Motor neuron (in vitro differentiated cells): ENCODE measurements at regions not wholly inside any gene's neighbourhood (a gene's known extent, or its start where the extent isn't known, plus 50 kb on each side); places are given as distances from the start of the nearest gene placed in this dataset.

ENCODE experiments used
- ATAC-seq, 8 experiments: fragments of 200-7000 bp; cut with Tn5 transposase; replicated peaks in 6 of 8; 2 replicates each; pipeline ENCODE4 v1.8.0; 2021; ENCODE audit warnings: mild to moderate bottlenecking in 8 of 8, moderate library complexity in 8 of 8
- H3K27ac ChIP-seq, 2 donors: fragments of 250-450 bp; sonication (Bioruptor Pico); 2 replicates each; pipeline ENCODE4 v1.9.0; 2021; ENCODE audit warnings: antibody characterized with exemption in 2 of 2, mild to moderate bottlenecking in 2 of 2, moderate library complexity in 1 of 2
- H3K4me1 ChIP-seq, 2 donors: fragments of 250-450 bp; sonication (Bioruptor Pico); replicated peaks in 1 of 2; 2 replicates each; pipeline ENCODE4 v1.6.1; 2021; ENCODE audit warnings: antibody characterized with exemption in 2 of 2, mild to moderate bottlenecking in 2 of 2, moderate library complexity in 1 of 2
- H3K4me3 ChIP-seq, 5 donors: fragments of 250-450 bp; sonication (Bioruptor Pico); 2 replicates each; pipeline ENCODE4 v1.9.0; 2021; ENCODE audit warnings: antibody characterized with exemption in 5 of 5, mild to moderate bottlenecking in 5 of 5, moderate library complexity in 4 of 5
- WGBS, 10 experiments: fragments of 450-650 bp; shearing (Covaris generic); methylation state at CpG; one replicate each; pipeline ENCODE4 v1.0.0; 2022; 5-methylcytosine and 5-hydroxymethylcytosine counted together
- in situ Hi-C, 9 experiments: fragments of 400-800 bp; cut with MboI; loops; one replicate each; pipeline ENCODE4 v1.15.0; 2021; ENCODE audit warnings: low sequenced_read_pairs in 9 of 9, low pct_unique_long_range_greater_than_20kb in 2 of 9; ENCODE audit not compliant: unreplicated experiment in 9 of 9

DNA sequence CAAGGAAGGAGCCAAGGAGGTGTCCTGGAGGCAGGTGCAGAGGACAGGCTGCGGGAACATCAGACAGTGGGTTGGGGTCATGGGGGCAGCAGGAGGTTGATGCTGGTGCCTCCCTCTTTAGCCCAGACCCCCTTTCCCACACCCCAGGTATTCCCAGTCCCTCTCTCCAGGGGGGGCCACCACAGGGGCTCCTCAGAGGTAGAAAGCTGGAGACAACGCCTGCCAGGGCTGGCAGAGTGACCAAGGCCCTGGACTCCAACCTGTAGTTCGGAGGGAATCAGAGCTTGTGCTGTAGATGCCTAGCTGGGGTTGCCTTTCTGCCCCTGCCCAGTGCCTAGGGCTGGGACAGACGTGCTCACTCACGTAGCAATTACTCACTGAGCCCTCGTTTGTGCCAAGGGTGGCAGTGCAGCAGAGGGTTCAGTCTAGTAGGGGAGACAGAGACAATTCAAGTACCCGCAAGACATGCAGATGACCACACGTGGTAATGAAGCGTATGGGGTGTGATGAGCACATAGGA, 148.2 kb downstream of the PTPRU start:
- WGBS, 10 experiments = 0 to 97% (median 77%) methylated on average over 2 to 7 of the region's 9 CpGs; no CpG with 5 or more reads in 2 of the 10 experiments
- no peak overlapping the region for H3K27ac ChIP-seq
- in situ Hi-C loops = no loop called here
- no peak for ATAC-seq
- no peak overlapping the region for H3K4me3 ChIP-seq
- H3K4me1 ChIP-seq = peaks cover 0 to 10% of the 10 kb centered on the region in 2 donors

DNA sequence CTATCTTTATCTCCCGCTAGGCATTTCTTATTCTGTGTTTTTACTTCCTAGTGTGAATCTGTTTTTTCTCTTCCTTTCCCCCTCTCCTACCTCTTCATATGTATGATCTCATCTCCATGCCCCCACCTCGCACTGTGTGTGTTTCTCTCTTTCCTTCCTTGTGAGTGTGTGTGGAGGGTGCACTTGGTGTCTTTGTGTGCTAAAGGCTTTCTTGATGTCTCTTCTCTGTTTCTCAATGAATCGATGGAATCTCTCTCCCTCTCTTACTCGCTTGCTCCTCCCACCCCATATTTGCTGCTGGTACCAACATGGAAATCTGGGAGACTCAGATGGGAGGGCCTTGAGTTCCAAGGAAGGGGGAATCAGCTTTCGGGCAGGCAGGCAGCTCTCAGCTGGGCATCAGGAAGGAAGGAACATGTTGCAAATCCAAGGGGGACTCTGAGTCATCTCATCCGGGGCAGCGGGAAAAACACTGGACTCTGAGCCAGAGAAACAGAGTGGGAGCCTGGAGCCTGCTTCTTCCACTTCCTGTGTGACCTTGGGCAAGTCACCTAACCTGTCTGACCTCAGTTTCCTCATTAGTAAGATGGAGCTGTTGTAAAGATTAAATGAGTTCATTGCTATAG, 147.5 kb downstream of the PTPRU start:
- Histone ChIP-seq H3K4me1 (peaks cover 0 to 10% of the 10 kb centered on the region in 2 donors), H3K4me3 (no peak overlapping the region), H3K27ac (no peak overlapping the region)
- in situ Hi-C loops = no loop called here
- 6 to 100% (median 47%) methylated on average over 1 to 7 of the region's 7 CpGs for WGBS, 10 experiments
- peak in 4 of 8 experiments; percentile 35 to 54 (median 46) for ATAC-seq

DNA sequence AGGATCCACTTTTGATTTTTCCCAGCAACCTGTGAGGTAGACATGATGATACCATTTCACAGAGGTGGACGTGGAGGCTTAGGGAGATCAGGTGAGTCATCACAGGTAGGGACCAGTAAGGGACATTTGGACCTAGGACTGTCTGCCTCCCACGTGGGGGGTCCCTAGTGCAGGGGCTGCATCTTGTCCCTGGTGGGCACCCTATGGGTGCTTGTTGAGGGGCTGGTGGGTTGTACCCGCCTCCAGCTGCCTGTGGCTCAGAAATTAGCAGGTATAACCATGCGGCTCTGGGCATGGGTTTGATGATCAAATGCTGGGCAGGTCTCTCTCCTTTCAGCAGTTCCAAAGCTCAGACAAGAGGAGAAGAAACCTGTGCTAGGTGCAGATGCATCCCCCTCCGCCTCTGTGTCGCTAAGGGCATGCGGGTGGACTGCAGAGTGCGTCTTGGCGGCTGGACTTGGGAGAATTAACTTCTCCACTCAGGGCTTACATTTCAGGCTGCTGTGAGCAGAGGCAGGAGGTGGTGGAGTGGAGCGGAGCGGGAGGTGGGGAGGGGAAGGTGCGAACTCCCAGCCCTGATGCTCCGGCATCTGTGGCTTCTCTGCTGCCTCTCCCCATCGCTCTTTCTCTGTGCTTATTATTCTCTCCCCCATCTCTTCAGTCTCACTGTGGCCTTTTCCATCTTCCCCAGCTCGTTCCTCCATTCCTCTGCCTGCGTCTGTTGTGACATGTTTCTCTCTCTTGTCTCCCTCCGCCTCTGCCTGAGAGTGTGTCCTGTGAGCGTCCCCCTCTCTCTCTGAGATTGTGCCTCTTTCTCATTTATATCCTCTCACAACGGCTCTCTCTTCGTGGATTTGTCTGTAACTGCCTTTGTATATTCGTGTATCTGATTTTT, 146.8 kb downstream of the PTPRU start:
- WGBS, 10 experiments = 0 to 64% (median 49%) methylated on average over 4 to 15 of the region's 21 CpGs; no CpG with 5 or more reads in 1 of the 10 experiments
- Histone ChIP-seq H3K4me1 (peaks cover 0 to 10% of the 10 kb centered on the region in 2 donors), H3K4me3 (no peak overlapping the region), H3K27ac (no peak overlapping the region)
- in situ Hi-C loops = no loop called here
- ATAC-seq = peak in 4 of 8 experiments; percentile 17 to 60 (median 48)

DNA sequence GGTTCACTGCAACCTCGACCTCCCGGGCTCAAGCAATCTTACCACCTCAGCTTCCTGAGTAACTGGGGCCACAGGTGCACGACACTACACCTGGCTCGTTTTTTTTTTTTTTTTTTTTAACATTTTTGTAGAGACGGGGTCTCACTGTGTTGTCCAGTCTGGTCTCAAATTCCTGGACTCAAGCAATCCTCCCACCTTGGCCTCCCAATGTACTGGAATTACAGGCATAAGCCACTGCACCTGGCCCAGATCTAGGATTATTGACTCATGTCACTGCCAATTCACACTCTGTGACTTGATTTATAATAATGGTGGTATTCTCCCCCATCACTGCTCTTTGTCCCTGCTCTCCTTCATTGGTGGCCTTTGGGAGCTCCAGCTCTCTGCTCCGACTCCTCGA, 145.1 kb downstream of the PTPRU start:
- in situ Hi-C loops = no loop called here
- WGBS, 10 experiments = 20 to 100% (median 87%) methylated on average over 1 to 7 of the region's 7 CpGs; no CpG with 5 or more reads in 1 of the 10 experiments
- Histone ChIP-seq H3K4me3 (no peak overlapping the region), H3K4me1 (peaks cover 0 to 10% of the 10 kb centered on the region in 2 donors), H3K27ac (no peak overlapping the region)
- no peak for ATAC-seq

DNA sequence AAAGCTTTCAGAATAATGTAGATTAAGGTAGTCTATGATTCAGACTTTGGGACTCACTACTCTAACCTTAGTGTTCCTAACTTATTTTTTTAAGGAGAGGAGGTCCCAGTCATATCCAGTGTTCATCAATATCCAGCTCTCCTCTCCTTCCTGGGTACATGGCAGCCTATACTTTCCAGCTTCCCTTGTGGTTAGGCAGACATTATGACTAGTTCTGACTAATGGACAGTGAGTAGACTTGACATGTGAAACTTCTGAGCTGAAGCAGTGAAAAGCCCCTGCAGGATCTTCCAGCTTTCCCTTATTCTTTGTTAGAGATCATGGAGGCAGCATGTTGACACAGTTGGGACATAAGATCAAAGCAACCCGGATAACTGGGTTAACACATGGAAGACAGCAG, 144.2 kb downstream of the PTPRU start:
- WGBS, 10 experiments = 0 to 73% (median 39%) methylated on average over 1 of the region's 1 CpG; no CpG with 5 or more reads in 2 of the 10 experiments
- Histone ChIP-seq H3K4me1 (peaks cover 0 to 10% of the 10 kb centered on the region in 2 donors), H3K27ac (no peak overlapping the region), H3K4me3 (no peak overlapping the region)
- ATAC-seq = no peak
- in situ Hi-C loops = no loop called here

DNA sequence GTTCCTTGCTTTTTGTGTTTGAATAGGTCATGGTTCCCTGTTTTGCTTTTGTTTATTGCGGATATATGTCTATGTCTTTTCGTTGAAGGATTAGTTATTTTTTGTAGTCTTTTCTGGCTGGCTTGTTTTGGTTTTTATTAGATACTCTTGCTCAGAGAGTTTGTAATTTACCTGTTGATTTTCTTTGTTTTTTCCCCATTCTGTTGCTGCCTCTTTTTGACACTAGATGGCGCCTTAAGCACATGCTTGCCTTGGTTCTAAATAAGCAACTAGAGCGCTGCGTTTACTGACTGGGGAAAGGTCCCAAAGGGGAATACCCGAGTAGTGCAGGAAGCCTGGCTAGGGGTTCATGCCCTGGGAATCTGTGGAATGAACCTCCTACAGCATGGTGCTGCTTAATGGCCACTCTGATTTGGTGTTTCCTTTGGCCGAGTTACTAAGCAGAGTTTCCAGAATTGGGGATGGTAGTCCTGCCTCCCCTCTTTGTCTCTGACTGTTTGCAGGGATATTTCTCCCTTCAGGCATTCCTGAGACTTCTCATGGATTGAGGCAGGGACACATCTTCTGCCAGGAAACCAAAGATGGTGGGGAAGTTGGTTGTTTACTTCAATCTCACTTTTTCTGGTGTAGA, 143.2 kb downstream of the PTPRU start:
- ATAC-seq = peak in 3 of 8 experiments; percentile 36 to 48 (median 42)
- Histone ChIP-seq H3K4me1 (peaks cover 0 to 10% of the 10 kb centered on the region in 2 donors), H3K4me3 (no peak overlapping the region), H3K27ac (no peak overlapping the region)
- in situ Hi-C loops = no loop called here
- 1 to 45% (median 27%) methylated on average over 3 to 7 of the region's 7 CpGs for WGBS, 10 experiments
